ENCODE measurements at regions not wholly inside any gene's neighbourhood (a gene's known extent, or its start where the extent isn't known, plus 50 kb on each side); places are given as distances from the start of the nearest gene placed in this dataset.
A peak's percentile ranks its signal among the peaks of the same experiment; 100 is the strongest.

DNA sequence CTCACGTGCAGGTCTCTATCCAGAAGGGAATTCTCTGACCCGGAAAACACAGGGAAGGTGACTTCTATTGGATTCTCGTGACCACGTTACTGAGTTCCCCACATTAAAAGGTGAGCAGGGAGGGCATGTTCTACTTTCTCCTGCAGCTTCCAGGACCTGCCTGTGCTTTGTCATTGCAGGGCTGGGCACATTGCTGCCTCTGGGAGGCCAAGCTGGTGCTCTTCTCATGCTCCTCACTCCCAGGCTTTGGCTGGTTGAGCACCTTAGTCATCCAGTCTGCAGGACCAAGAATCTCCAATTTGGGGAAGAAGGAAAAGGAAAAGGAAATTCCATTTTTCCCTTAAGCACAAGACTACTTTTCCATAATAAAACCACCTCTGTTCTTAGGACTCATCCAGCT, 86.5 kb upstream of the TMEM72 start:
- DNase-seq, result no peak

- no peak for DNase-seq
Measured at GRCh38 chr10:44827431-44828006, 83.6 kb upstream of the TMEM72 start.

- DNase-seq, result peak; percentile 65
Measured at GRCh38 chr10:44828508-44829142, 82.5 kb upstream of the TMEM72 start.

DNA sequence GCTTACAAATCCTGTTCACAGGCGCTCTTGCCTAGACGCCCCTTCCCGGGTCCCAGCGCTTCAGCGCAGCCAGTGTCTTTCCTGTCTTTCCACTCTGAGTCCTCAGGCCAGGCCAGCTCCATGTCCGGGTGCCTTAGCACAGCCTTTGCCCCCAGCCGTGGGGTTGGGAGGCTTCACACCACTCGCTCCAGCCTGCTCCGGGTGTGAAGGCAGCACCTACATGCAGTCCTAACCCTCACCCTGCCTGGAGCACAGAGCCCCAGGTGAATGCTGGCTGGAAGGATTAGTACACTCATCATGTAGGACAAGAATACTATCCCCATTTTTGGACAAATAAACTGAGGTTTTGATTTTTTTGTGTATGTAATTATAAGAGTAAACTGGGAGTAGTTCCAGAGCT, 81.7 kb upstream of the TMEM72 start:
- DNase-seq, result no peak

DNA sequence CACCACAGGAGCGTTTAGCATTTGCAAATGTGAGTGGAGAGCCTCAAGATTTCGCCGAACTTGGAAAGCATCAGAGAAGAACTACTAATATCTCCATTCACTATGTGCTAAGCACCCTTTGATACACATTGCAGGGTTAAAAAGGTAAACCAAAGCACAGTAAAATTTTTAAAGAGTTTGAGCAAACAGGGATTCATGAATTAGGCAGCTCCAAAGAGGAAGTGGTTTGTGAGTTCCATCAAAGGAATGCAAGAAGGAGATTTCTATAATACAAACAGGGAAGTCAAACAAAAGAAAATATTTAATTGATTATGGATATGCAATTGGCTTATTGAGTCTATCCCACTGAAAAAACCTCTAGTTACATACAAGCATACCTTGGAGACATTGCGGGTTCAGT, 81.1 kb upstream of the TMEM72 start:
- no peak for DNase-seq

DNA sequence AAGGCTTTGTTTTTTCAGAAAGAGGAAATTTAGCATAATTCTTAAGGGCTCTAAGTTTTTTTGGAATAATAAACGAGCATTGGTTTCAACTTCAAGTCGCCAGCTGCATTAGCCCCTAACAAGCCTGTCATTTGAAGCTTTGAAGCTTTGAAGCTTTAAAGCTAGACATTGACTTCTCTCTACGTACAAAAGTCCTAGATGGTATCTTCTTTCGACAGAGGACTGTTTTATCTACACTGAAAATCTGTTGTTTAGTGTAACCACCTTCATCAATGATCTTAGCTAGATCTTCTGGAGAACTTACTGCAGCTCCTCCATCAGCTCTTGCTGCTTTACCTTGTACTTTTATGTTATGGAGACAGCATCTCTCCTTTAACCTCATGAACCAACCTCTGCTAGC, 79.6 kb upstream of the TMEM72 start:
- no peak for DNase-seq

DNA sequence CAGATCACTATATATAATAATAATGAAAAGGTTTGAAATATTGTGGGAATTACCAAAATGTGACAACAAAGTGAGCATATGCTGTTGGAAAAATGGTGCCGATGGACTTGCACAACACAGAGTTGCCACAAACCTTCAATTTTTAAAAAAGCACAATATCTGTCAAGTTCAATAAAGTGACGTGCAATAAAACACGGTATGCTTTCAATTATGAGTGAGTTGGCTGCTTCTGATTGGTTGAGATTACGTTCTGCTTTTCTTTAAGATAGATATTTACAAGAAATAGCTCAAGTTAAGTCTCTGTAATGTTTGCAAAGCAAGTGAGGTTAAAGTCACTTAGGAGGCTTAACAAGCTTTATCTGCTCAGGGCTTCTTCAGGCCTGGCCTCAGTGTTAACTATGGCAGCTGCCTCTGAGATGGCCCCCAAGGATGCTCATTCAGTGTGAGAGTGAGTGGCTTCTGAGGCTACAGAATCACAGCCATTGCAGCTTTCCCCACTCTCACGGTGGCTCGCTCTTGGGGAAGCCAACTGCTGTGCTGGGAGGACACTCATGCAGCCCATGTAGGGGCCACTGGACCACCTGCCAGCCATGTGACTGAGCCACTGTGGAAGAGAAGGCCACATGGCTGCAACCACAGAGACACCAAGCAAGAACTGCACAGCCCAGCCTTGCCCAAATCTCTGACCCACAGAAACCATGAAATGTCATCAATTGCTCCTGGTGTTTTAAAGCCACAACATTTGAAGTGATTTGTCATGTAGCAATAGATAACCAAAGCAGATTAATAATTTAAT, 78.3 kb upstream of the TMEM72 start:
- DNase-seq, result no peak

- DNase-seq, result no peak
Measured at GRCh38 chr10:44834131-44834530, 77.0 kb upstream of the TMEM72 start.

- DNase-seq, result no peak
Measured at GRCh38 chr10:44835300-44835699, 75.8 kb upstream of the TMEM72 start.

- no peak for DNase-seq
Measured at GRCh38 chr10:44843484-44843883, 67.7 kb upstream of the TMEM72 start.

DNA sequence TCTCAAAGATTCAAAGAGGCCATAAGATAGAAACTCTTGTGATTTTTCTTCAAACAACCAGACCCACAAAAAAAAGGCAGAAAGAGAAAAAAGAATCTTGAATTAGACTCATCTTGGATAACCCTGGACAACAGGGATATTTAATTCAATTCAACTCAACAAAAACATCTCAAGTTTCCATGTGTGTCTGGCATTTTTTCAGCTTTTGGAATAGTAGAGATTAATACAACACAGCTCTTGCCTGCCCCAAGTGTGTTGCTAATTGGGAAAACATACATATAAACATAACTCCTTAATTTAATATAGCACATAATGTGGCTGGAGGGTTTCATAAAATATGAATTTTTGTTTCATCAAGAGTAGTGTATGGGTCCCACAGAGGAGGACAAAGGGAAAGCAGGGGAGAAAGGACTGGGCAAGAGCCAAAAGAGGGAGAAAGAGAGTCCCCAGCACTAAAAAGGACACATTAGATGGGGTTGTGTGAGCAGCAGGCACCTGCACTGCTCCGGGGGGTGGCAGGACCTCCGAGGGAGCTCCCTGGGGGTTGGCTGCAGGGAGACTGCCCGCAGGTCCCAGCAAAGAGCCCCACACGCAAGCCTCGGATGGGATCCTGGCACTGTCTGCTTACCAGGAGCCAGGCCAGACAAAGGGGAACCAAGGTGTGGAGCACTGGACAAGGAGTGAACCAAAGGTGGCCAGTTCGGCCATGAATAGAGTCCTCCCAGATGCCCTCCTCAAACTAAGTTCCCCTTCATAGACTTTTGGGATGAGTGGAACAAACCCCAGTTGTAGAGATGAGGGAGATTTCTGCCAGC, 65.6 kb upstream of the TMEM72 start:
- no peak for DNase-seq

DNA sequence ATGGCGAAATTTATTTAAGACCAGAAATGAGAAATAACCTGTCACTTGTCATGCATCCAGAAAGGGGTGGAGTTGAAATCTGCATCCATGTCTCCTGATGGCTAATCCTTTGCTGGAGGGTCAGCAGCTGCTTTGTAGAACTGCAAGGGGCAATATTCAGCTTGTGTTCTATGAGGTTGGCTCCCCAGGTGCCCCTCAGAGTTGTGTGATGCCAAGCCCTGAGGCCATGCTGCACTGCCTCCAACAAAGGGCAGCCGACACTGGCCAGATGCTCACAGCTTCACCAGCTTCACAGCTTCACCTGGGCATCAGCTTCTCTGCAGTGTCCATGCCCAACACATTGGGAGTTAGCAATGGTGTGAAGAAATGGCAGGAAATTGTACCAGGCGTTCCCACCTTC, 64.0 kb upstream of the TMEM72 start:
- DNase-seq, result no peak

GRCh38 chr10:44848211-44848610, 62.9 kb upstream of the TMEM72 start:
- DNase-seq, result no peak

- no peak for DNase-seq
Measured at GRCh38 chr10:44849936-44850335, 61.2 kb upstream of the TMEM72 start.

DNA sequence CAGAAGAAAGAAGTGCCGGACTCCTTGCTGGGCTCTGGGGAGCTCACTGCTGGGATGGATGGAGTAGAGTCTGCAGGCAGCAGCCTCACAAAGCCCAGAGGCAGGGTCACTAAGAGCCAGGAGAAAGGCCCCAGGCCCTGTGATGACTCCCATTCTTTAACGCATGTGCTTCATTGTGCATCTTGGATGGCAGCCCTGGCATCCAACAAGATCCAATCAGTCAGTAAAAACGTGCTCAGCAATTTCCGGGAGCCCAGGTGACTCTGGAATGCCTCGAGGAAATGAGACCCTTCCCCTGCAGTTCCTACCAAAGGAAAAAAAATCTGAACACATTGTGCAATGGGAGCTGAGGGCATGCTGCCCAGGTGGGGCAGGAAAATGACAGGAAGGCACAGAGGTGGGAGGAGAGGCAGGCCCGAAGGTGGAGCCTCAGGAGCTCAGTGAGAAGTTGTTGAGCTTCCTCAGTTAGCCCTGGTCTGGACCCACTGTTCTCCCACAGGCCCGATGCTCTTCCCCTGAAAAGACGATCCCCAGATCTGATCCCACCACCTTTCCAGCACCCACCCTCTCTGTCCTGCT, 60.7 kb upstream of the TMEM72 start:
- no peak for DNase-seq

DNA sequence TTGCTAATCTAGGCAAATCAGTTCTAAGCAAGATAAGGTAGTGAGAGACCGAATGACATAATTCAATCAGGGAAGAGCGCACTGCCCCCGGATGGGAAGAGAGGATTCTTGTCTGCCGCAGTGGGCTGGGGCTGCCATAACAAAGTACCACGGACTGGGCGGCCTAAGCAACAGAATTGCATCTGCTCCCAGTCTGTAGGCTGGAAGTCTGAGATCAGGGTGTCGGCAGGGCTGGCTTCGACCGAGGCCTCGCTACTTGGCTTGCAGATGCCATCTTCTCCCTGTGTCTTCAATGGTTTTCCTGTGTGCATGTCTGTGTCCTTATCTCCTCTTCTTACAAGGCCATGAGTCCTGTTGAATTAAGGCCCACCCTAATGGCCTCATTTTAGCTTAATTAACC, 59.7 kb upstream of the TMEM72 start:
- no peak for DNase-seq

DNA sequence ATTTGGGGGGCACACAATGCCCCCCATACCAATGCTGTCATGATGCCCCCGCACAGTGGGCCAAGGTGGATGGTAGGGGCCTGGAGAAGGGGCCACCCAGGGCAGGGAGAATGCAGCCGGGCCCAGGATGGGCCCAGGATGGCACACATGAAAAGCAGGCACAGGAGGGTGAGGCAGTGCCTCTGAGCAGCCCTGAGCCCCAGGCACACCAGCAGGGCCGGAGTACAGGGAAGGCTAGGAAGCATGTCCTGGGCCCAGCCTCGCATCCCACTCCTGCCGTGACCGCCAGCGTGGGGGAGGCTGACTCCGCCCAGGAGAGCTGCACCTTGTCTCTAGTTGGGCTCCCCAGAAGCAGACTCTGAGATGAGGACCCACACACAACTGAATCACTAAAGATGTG, 59.3 kb upstream of the TMEM72 start:
- DNase-seq, result no peak

DNA sequence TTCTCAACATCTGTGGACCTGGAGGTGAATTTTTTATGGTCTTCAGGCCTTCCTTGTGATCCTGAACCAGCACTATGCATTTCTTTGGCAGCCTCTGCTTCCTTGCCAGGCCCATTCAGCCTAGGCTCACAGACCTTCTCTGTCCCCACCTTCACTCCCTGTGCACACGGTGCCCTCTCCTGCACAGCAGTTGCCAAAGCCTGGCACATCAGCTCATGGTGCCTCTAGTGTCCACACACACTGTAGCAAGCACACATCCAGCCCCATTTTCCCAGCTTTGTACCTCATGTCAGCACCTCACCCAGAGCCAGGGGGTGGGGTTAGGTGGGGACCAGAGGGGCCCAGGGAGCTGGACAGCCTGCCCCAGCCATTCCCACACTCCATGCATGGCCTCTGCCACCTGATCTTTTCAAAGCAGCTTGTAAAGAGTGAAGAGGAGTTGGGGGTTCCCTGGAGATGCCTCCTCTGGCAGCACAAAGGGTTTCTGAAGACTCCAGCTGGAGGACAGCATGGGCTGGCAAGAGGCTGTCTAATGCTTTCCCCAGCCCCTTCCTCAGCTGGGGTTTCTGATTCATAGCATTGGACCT, 57.9 kb upstream of the TMEM72 start:
- DNase-seq, result no peak

GRCh38 chr10:44853796-44854195, 57.3 kb upstream of the TMEM72 start:
- DNase-seq, result no peak

GRCh38 chr10:44854693-44855350, 56.3 kb upstream of the TMEM72 start:
- DNase-seq, result no peak

DNA sequence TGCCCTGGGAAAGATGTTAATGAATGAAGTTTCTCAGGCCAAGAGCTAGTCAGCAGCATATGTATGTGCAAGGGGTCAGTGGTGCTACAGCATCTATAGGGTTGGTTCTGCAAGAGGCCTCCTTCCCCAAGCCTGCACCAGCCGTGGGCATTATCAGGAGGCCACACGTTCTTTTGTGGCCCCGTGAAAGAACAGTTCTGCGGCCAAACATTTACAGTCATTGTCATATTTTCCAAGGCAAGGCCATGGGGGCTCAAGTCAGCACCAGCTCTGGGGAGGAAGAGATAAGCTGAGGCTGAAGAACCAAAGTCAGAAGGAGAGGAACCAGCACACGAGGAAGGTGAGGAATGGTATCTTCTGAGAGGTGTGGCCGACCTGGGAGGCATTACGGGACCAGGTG, 54.4 kb upstream of the TMEM72 start:
- DNase-seq, result no peak
